ENCODE measurements at regions not wholly inside any gene's neighbourhood (a gene's known extent, or its start where the extent isn't known, plus 50 kb on each side); places are given as distances from the start of the nearest gene placed in this dataset.

- Histone ChIP-seq H3K27ac (no peak overlapping the region), H3K9me3 (no peaks in the 10 kb centered on the region), H3K4me1 (no peaks in the 10 kb centered on the region), H3K27me3 (no peaks in the 10 kb centered on the region), H3K4me3 (no peak overlapping the region), H3K36me3 (no peaks in the 10 kb centered on the region), H3K9ac (ENCODE audit: low read depth in 2 of 2, low read length in 2 of 2) (no peak overlapping the region)
- no peak for DNase-seq
- TF ChIP-seq CTCF (IDR thresholded peaks at IDR 0.05) = no peak
- intact Hi-C loops (cut with DNase I) = no loop called here
Observed at GRCh38 chr5:3825531-3826451, 230.2 kb downstream of the IRX1 start.

GRCh38 chr5:3827624-3828023, 232.0 kb downstream of the IRX1 start:
- intact Hi-C loops (cut with DNase I) = no loop called here
- no peak overlapping the region for H3K27ac ChIP-seq
- no peaks in the 10 kb centered on the region for H3K4me1 ChIP-seq
- TF ChIP-seq CTCF (IDR thresholded peaks at IDR 0.05) = no peak
- no peaks in the 10 kb centered on the region for H3K9me3 ChIP-seq
- no peaks in the 10 kb centered on the region for H3K27me3 ChIP-seq
- no peak overlapping the region for H3K9ac ChIP-seq (ENCODE audit: low read depth in 2 of 2, low read length in 2 of 2)
- H3K4me3 ChIP-seq = no peak overlapping the region
- H3K36me3 ChIP-seq = no peaks in the 10 kb centered on the region
- no peak for DNase-seq

DNA sequence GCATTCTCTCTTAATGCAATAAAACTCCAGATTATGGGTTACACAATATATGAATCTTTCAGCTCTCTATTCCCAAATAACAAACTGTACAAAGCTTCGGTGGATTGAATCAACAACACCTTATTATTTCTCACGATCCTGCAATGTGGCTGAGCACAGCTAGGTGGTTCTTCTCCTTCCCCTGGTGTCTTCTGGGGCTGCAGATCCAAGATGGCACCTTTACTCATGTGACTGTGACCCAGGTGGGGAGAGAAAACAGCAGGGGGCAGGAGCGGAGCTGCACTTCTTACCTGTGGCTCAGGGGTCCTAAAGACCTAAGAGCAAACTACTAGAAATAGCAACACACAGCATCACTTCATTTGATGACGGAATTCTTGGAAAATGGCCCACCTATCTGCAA, 233.1 kb downstream of the IRX1 start:
- H3K9ac ChIP-seq (ENCODE audit: low read depth in 2 of 2, low read length in 2 of 2) = no peak overlapping the region
- intact Hi-C loops (cut with DNase I) = no loop called here
- no peaks in the 10 kb centered on the region for H3K4me1 ChIP-seq
- H3K4me3 ChIP-seq = no peak overlapping the region
- no peak for DNase-seq
- no peaks in the 10 kb centered on the region for H3K27me3 ChIP-seq
- no peak for TF ChIP-seq CTCF (IDR thresholded peaks at IDR 0.05)
- no peaks in the 10 kb centered on the region for H3K9me3 ChIP-seq
- H3K36me3 ChIP-seq = no peaks in the 10 kb centered on the region
- H3K27ac ChIP-seq = no peak overlapping the region

DNA sequence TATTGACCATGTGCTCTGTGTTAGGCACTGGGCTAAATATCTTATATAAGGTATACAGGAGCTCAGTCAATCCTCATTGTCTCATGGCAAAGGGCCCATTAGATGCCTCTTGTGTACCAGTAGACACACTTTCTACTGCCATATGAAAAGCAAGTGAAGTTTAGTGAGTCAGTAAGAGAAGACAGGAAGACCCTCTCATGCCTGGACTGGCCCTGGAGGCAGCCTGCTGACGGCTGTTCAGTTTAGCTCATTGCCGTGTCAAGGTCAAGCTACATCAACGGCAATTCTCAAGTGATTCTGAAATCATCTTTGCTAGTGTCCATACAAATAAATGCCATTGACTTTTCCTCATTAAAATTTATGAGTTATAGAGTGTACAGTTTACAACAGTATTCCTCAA, 237.9 kb downstream of the IRX1 start:
- H3K4me3 ChIP-seq = no peak overlapping the region
- DNase-seq = no peak
- H3K9ac ChIP-seq (ENCODE audit: low read depth in 2 of 2, low read length in 2 of 2) = no peak overlapping the region
- H3K4me1 ChIP-seq = no peaks in the 10 kb centered on the region
- H3K27ac ChIP-seq = no peak overlapping the region
- peaks cover 4% of the 10 kb centered on the region for H3K9me3 ChIP-seq
- no peak for TF ChIP-seq CTCF (IDR thresholded peaks at IDR 0.05)
- no peaks in the 10 kb centered on the region for H3K27me3 ChIP-seq
- H3K36me3 ChIP-seq = no peaks in the 10 kb centered on the region
- intact Hi-C loops (cut with DNase I) = no loop called here

GRCh38 chr5:3835811-3836210, 240.2 kb downstream of the IRX1 start:
- intact Hi-C loops (cut with DNase I) = no loop called here
- H3K9ac ChIP-seq (ENCODE audit: low read depth in 2 of 2, low read length in 2 of 2) = no peak overlapping the region
- peaks cover 4% of the 10 kb centered on the region for H3K9me3 ChIP-seq
- no peaks in the 10 kb centered on the region for H3K36me3 ChIP-seq
- H3K4me1 ChIP-seq = no peaks in the 10 kb centered on the region
- no peaks in the 10 kb centered on the region for H3K27me3 ChIP-seq
- H3K4me3 ChIP-seq = no peak overlapping the region
- DNase-seq = no peak
- no peak overlapping the region for H3K27ac ChIP-seq
- TF ChIP-seq CTCF (IDR thresholded peaks at IDR 0.05) = no peak

Measured in colonic mucosa (tissue), 4 donors.